ENCODE measurements at regions not wholly inside any gene's neighbourhood (a gene's known extent, or its start where the extent isn't known, plus 50 kb on each side); places are given as distances from the start of the nearest gene placed in this dataset.

- peaks cover 1% of the 10 kb centered on the region for H3K9me3 Mint-ChIP-seq
- H3K4me1 Mint-ChIP-seq (ENCODE audit: low read depth): no peaks in the 10 kb centered on the region
- H3K27ac Mint-ChIP-seq: no peak overlapping the region
- H3K4me3 Mint-ChIP-seq: no peak overlapping the region
- intact Hi-C loops (cut with micrococcal nuclease): no loop called here
- H3K27me3 Mint-ChIP-seq: no peaks in the 10 kb centered on the region
- H3K36me3 Mint-ChIP-seq (ENCODE audit: low read depth): no peaks in the 10 kb centered on the region
Measured at GRCh38 chr4:176500894-176501293, 181.1 kb downstream of the SPCS3 start.

GRCh38 chr4:176504118-176504517 is 184.4 kb downstream of the SPCS3 start:
- Mint-ChIP-seq H3K4me3 (no peak overlapping the region), H3K36me3 (ENCODE audit: low read depth) (no peaks in the 10 kb centered on the region), H3K27me3 (no peaks in the 10 kb centered on the region), H3K4me1 (ENCODE audit: low read depth) (no peaks in the 10 kb centered on the region), H3K27ac (no peak overlapping the region), H3K9me3 (peaks cover 13% of the 10 kb centered on the region)
- intact Hi-C loops (cut with micrococcal nuclease): no loop called here

- Mint-ChIP-seq H3K4me1 (ENCODE audit: low read depth) (no peaks in the 10 kb centered on the region), H3K9me3 (peaks cover 26% of the 10 kb centered on the region), H3K27me3 (no peaks in the 10 kb centered on the region), H3K4me3 (no peak overlapping the region), H3K36me3 (ENCODE audit: low read depth) (no peaks in the 10 kb centered on the region), H3K27ac (no peak overlapping the region)
- intact Hi-C loops (cut with micrococcal nuclease): no loop called here
Measured at GRCh38 chr4:176507845-176508533, 188.2 kb downstream of the SPCS3 start.

GRCh38 chr4:176508780-176509331 is 189.1 kb downstream of the SPCS3 start:
- Mint-ChIP-seq H3K27me3 (no peaks in the 10 kb centered on the region), H3K36me3 (ENCODE audit: low read depth) (no peaks in the 10 kb centered on the region), H3K4me3 (no peak overlapping the region), H3K27ac (no peak overlapping the region), H3K9me3 (peaks cover 30% of the 10 kb centered on the region), H3K4me1 (ENCODE audit: low read depth) (no peaks in the 10 kb centered on the region)
- intact Hi-C loops (cut with micrococcal nuclease): no loop called here

GRCh38 chr4:176525576-176525975 is 205.8 kb downstream of the SPCS3 start:
- Mint-ChIP-seq H3K36me3 (ENCODE audit: low read depth) (no peaks in the 10 kb centered on the region), H3K27ac (no peak overlapping the region), H3K4me1 (ENCODE audit: low read depth) (no peaks in the 10 kb centered on the region), H3K27me3 (no peaks in the 10 kb centered on the region), H3K4me3 (no peak overlapping the region), H3K9me3 (no peaks in the 10 kb centered on the region)
- intact Hi-C loops (cut with micrococcal nuclease): no loop called here

GRCh38 chr4:176526704-176527103 is 206.9 kb downstream of the SPCS3 start:
- Mint-ChIP-seq H3K4me1 (ENCODE audit: low read depth) (no peaks in the 10 kb centered on the region), H3K27ac (no peak overlapping the region), H3K9me3 (no peaks in the 10 kb centered on the region), H3K27me3 (no peaks in the 10 kb centered on the region), H3K4me3 (no peak overlapping the region), H3K36me3 (ENCODE audit: low read depth) (no peaks in the 10 kb centered on the region)
- intact Hi-C loops (cut with micrococcal nuclease): no loop called here

- Mint-ChIP-seq H3K4me1 (ENCODE audit: low read depth) (no peaks in the 10 kb centered on the region), H3K4me3 (no peak overlapping the region), H3K9me3 (no peaks in the 10 kb centered on the region), H3K36me3 (ENCODE audit: low read depth) (no peaks in the 10 kb centered on the region), H3K27me3 (no peaks in the 10 kb centered on the region), H3K27ac (no peak overlapping the region)
- intact Hi-C loops (cut with micrococcal nuclease): no loop called here
Measured at GRCh38 chr4:176529574-176529973, 209.8 kb downstream of the SPCS3 start.

- no peak overlapping the region for H3K4me3 Mint-ChIP-seq
- H3K36me3 Mint-ChIP-seq (ENCODE audit: low read depth): no peaks in the 10 kb centered on the region
- H3K27ac Mint-ChIP-seq: no peak overlapping the region
- no peaks in the 10 kb centered on the region for H3K27me3 Mint-ChIP-seq
- intact Hi-C loops (cut with micrococcal nuclease): no loop called here
- no peaks in the 10 kb centered on the region for H3K9me3 Mint-ChIP-seq
- H3K4me1 Mint-ChIP-seq (ENCODE audit: low read depth): no peaks in the 10 kb centered on the region
Measured at GRCh38 chr4:176533159-176533558, 213.4 kb downstream of the SPCS3 start.

- Mint-ChIP-seq H3K27me3 (no peaks in the 10 kb centered on the region), H3K4me1 (ENCODE audit: low read depth) (no peaks in the 10 kb centered on the region), H3K27ac (no peak overlapping the region), H3K36me3 (ENCODE audit: low read depth) (no peaks in the 10 kb centered on the region), H3K4me3 (no peak overlapping the region), H3K9me3 (no peaks in the 10 kb centered on the region)
- intact Hi-C loops (cut with micrococcal nuclease): no loop called here
Measured at GRCh38 chr4:176534566-176534965, 214.8 kb downstream of the SPCS3 start.

GRCh38 chr4:176538217-176538925 is 218.6 kb downstream of the SPCS3 start:
- Mint-ChIP-seq H3K27ac (no peak overlapping the region), H3K27me3 (no peaks in the 10 kb centered on the region), H3K4me3 (no peak overlapping the region), H3K9me3 (no peaks in the 10 kb centered on the region), H3K36me3 (ENCODE audit: low read depth) (no peaks in the 10 kb centered on the region), H3K4me1 (ENCODE audit: low read depth) (no peaks in the 10 kb centered on the region)
- intact Hi-C loops (cut with micrococcal nuclease): no loop called here

GRCh38 chr4:176539091-176539784 is 219.5 kb downstream of the SPCS3 start:
- H3K4me1 Mint-ChIP-seq (ENCODE audit: low read depth): no peaks in the 10 kb centered on the region
- intact Hi-C loops (cut with micrococcal nuclease): no loop called here
- H3K27me3 Mint-ChIP-seq: no peaks in the 10 kb centered on the region
- H3K4me3 Mint-ChIP-seq: no peak overlapping the region
- no peak overlapping the region for H3K27ac Mint-ChIP-seq
- no peaks in the 10 kb centered on the region for H3K36me3 Mint-ChIP-seq (ENCODE audit: low read depth)
- no peaks in the 10 kb centered on the region for H3K9me3 Mint-ChIP-seq

- no peak overlapping the region for H3K4me3 Mint-ChIP-seq
- H3K36me3 Mint-ChIP-seq (ENCODE audit: low read depth): no peaks in the 10 kb centered on the region
- no peaks in the 10 kb centered on the region for H3K4me1 Mint-ChIP-seq (ENCODE audit: low read depth)
- no peaks in the 10 kb centered on the region for H3K27me3 Mint-ChIP-seq
- intact Hi-C loops (cut with micrococcal nuclease): no loop called here
- H3K9me3 Mint-ChIP-seq: no peaks in the 10 kb centered on the region
- H3K27ac Mint-ChIP-seq: no peak overlapping the region
Measured at GRCh38 chr4:176539785-176540175, 220.0 kb downstream of the SPCS3 start.

- H3K36me3 Mint-ChIP-seq (ENCODE audit: low read depth): no peaks in the 10 kb centered on the region
- H3K4me1 Mint-ChIP-seq (ENCODE audit: low read depth): no peaks in the 10 kb centered on the region
- intact Hi-C loops (cut with micrococcal nuclease): no loop called here
- no peak overlapping the region for H3K4me3 Mint-ChIP-seq
- no peaks in the 10 kb centered on the region for H3K27me3 Mint-ChIP-seq
- no peak overlapping the region for H3K27ac Mint-ChIP-seq
- no peaks in the 10 kb centered on the region for H3K9me3 Mint-ChIP-seq
Measured at GRCh38 chr4:176540814-176541213, 221.0 kb downstream of the SPCS3 start.

- Mint-ChIP-seq H3K27ac (no peak overlapping the region), H3K36me3 (ENCODE audit: low read depth) (no peaks in the 10 kb centered on the region), H3K9me3 (no peaks in the 10 kb centered on the region), H3K27me3 (no peaks in the 10 kb centered on the region), H3K4me1 (ENCODE audit: low read depth) (no peaks in the 10 kb centered on the region), H3K4me3 (no peak overlapping the region)
- intact Hi-C loops (cut with micrococcal nuclease): no loop called here
Measured at GRCh38 chr4:176545872-176546271, 226.1 kb downstream of the SPCS3 start.
